GM23338 (cell line): ENCODE measurements at regions not wholly inside any gene's neighbourhood (a gene's known extent, or its start where the extent isn't known, plus 50 kb on each side); places are given as distances from the start of the nearest gene placed in this dataset.

Experiments used
- ATAC-seq: fragments of 200-7000 bp; cut with Tn5 transposase; 3 replicates; pipeline ENCODE4 v1.9.1; 2020
- DNase-seq: peaks from one replicate; pipeline ENCODE4 v3.0.0-alpha.2; 2015; ENCODE audit warnings: low spot score
- H2AFZ ChIP-seq: fragments of 200-600 bp; sonication (generic); 2 replicates; pipeline ENCODE4 v1.8.0; 2016; ENCODE audit warnings: antibody characterized with exemption, mild to moderate bottlenecking, moderate library complexity
- H3F3A ChIP-seq: fragments of 200-600 bp; sonication (generic); replicated peaks from 2 replicates; pipeline ENCODE4 v1.8.0; 2017; ENCODE audit warnings: antibody characterized with exemption, mixed run types, low read depth
- H3K27ac ChIP-seq: fragments of 200-600 bp; sonication (generic); 2 replicates; pipeline ENCODE4 v1.6.1; 2016; ENCODE audit warnings: low read depth
- H3K27me3 ChIP-seq: fragments of 200-600 bp; sonication (generic); 2 replicates; pipeline ENCODE4 v1.8.0; 2016; ENCODE audit warnings: mild to moderate bottlenecking, mixed run types, moderate library complexity; ENCODE audit not compliant: insufficient read depth
- H3K36me3 ChIP-seq: fragments of 200-600 bp; sonication (generic); 2 replicates; pipeline ENCODE4 v1.8.0; 2016; ENCODE audit warnings: mild to moderate bottlenecking; ENCODE audit not compliant: insufficient read depth
- H3K4me1 ChIP-seq: fragments of 200-600 bp; sonication (generic); 2 replicates; pipeline ENCODE4 v1.8.0; 2016; ENCODE audit warnings: mild to moderate bottlenecking, moderate library complexity; ENCODE audit not compliant: insufficient read depth
- H3K4me2 ChIP-seq: fragments of 200-600 bp; sonication (generic); 2 replicates; pipeline ENCODE4 v1.7.1; 2017; ENCODE audit warnings: mixed run types
- H3K4me3 ChIP-seq: fragments of 200-600 bp; sonication (generic); 2 replicates; pipeline ENCODE4 v1.6.1; 2016; ENCODE audit warnings: mixed run types
- H3K79me2 ChIP-seq: fragments of 200-600 bp; sonication (generic); replicated peaks from 2 replicates; pipeline ENCODE4 v1.8.0; 2017; ENCODE audit warnings: mild to moderate bottlenecking; ENCODE audit not compliant: insufficient read depth
- H3K9me2 ChIP-seq: fragments of 200-600 bp; sonication (generic); 2 replicates; pipeline ENCODE4 v1.8.0; 2017; ENCODE audit not compliant: insufficient read depth
- H4K20me1 ChIP-seq: fragments of 200-600 bp; sonication (generic); replicated peaks from 2 replicates; pipeline ENCODE4 v1.8.0; 2017; ENCODE audit warnings: mild to moderate bottlenecking; ENCODE audit not compliant: insufficient read depth
- H3K27ac Mint-ChIP-seq: 2 replicates; pipeline ENCODE4 v1.8.0; 2020; ENCODE audit warnings: inconsistent platforms, mild to moderate bottlenecking, moderate library complexity, mixed read lengths
- H3K27me3 Mint-ChIP-seq: 3 replicates; pipeline ENCODE4 v1.8.0; 2022; ENCODE audit warnings: low read depth, mild to moderate bottlenecking, moderate library complexity, mixed read lengths, inconsistent platforms; ENCODE audit not compliant: insufficient read depth, poor library complexity
- H3K36me3 Mint-ChIP-seq: 3 replicates; pipeline ENCODE4 v1.8.0; 2021; ENCODE audit warnings: low read depth, mild to moderate bottlenecking, inconsistent platforms, moderate library complexity, mixed read lengths
- H3K4me1 Mint-ChIP-seq: 3 replicates; pipeline ENCODE4 v1.8.0; 2020; ENCODE audit warnings: mild to moderate bottlenecking, inconsistent platforms, mixed read lengths
- H3K4me3 Mint-ChIP-seq: 3 replicates; pipeline ENCODE4 v1.8.0; 2021; ENCODE audit warnings: moderate library complexity, mild to moderate bottlenecking, inconsistent platforms, mixed read lengths
- H3K9me3 Mint-ChIP-seq: 3 replicates; pipeline ENCODE4 v1.8.0; 2020; ENCODE audit warnings: moderate library complexity, mild to moderate bottlenecking, inconsistent platforms, mixed read lengths
- CREB1 ChIP-seq: fragments of 250-450 bp; sonication (Bioruptor Pico); IDR thresholded peaks from 2 replicates; pipeline ENCODE4 v1.5.0; 2020; ENCODE audit warnings: low read depth, mild to moderate bottlenecking, moderate library complexity
- NANOG ChIP-seq: IDR thresholded peaks from 2 replicates; pipeline ENCODE4 v1.6.1; 2016; ENCODE audit warnings: antibody characterized with exemption, borderline replicate concordance
- STAT1 ChIP-seq: IDR thresholded peaks from one replicate; pipeline ENCODE4 v1.6.1; 2016; ENCODE audit warnings: antibody characterized with exemption; ENCODE audit not compliant: unreplicated experiment
- ZNF114 ChIP-seq: fragments of 250-450 bp; sonication (Bioruptor Pico); IDR thresholded peaks from 2 replicates; pipeline ENCODE4 v1.5.0; 2020; ENCODE audit warnings: mild to moderate bottlenecking, moderate library complexity
- ZNF331 ChIP-seq: fragments of 250-450 bp; sonication (Bioruptor Pico); IDR thresholded peaks from 2 replicates; pipeline ENCODE4 v1.5.0; 2020; ENCODE audit warnings: low read depth, mild to moderate bottlenecking, moderate library complexity
- TF ChIP-seq, protein P1 (sequence below): IDR thresholded peaks from one replicate; pipeline ENCODE4 v1.6.1; 2018; ENCODE audit warnings: antibody characterized with exemption; ENCODE audit not compliant: unreplicated experiment
- TF ChIP-seq, protein P2 (sequence below), 2 experiments: fragments of 200-600 bp in 1 of 2; sonication (generic) in 1 of 2; conservative IDR thresholded peaks; 2 replicates each; pipeline versions ENCODE4 v1.5.1 to v1.6.1; 2016 to 2017; ENCODE audit warnings: antibody characterized with exemption in 2 of 2, low read depth in 2 of 2, mild to moderate bottlenecking in 2 of 2, moderate library complexity in 1 of 2

DNA sequence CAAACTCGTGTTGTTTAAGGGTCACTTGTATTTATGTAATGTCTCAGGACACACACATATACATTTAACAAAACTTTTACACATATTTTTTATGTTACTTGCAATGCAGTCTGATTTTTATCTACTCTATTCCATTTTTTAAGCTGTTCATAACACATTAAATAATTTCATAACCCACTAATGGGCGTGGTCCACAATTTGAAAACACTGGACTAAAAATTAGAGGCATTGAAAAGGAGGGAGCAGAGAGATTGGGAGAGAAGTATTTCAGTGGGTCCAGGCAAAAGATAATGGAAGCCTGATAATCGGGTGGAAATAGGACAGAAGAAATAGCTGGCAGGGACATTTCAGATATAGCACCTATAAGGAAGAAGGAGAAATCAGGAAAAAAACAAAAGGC, 597.3 kb upstream of the CLINT1 start (continued):
- TF ChIP-seq, protein P1, sequence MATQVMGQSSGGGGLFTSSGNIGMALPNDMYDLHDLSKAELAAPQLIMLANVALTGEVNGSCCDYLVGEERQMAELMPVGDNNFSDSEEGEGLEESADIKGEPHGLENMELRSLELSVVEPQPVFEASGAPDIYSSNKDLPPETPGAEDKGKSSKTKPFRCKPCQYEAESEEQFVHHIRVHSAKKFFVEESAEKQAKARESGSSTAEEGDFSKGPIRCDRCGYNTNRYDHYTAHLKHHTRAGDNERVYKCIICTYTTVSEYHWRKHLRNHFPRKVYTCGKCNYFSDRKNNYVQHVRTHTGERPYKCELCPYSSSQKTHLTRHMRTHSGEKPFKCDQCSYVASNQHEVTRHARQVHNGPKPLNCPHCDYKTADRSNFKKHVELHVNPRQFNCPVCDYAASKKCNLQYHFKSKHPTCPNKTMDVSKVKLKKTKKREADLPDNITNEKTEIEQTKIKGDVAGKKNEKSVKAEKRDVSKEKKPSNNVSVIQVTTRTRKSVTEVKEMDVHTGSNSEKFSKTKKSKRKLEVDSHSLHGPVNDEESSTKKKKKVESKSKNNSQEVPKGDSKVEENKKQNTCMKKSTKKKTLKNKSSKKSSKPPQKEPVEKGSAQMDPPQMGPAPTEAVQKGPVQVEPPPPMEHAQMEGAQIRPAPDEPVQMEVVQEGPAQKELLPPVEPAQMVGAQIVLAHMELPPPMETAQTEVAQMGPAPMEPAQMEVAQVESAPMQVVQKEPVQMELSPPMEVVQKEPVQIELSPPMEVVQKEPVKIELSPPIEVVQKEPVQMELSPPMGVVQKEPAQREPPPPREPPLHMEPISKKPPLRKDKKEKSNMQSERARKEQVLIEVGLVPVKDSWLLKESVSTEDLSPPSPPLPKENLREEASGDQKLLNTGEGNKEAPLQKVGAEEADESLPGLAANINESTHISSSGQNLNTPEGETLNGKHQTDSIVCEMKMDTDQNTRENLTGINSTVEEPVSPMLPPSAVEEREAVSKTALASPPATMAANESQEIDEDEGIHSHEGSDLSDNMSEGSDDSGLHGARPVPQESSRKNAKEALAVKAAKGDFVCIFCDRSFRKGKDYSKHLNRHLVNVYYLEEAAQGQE: no peak
- TF ChIP-seq NANOG (no peak), CREB1 (CRISPR knock-in tag) (no peak), ZNF331 (no peak)
- TF ChIP-seq, protein P2, sequence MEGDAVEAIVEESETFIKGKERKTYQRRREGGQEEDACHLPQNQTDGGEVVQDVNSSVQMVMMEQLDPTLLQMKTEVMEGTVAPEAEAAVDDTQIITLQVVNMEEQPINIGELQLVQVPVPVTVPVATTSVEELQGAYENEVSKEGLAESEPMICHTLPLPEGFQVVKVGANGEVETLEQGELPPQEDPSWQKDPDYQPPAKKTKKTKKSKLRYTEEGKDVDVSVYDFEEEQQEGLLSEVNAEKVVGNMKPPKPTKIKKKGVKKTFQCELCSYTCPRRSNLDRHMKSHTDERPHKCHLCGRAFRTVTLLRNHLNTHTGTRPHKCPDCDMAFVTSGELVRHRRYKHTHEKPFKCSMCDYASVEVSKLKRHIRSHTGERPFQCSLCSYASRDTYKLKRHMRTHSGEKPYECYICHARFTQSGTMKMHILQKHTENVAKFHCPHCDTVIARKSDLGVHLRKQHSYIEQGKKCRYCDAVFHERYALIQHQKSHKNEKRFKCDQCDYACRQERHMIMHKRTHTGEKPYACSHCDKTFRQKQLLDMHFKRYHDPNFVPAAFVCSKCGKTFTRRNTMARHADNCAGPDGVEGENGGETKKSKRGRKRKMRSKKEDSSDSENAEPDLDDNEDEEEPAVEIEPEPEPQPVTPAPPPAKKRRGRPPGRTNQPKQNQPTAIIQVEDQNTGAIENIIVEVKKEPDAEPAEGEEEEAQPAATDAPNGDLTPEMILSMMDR (conservative IDR thresholded peaks at IDR 0.05; ENCODE audit: low read depth in 2 of 2): no peak

DNA sequence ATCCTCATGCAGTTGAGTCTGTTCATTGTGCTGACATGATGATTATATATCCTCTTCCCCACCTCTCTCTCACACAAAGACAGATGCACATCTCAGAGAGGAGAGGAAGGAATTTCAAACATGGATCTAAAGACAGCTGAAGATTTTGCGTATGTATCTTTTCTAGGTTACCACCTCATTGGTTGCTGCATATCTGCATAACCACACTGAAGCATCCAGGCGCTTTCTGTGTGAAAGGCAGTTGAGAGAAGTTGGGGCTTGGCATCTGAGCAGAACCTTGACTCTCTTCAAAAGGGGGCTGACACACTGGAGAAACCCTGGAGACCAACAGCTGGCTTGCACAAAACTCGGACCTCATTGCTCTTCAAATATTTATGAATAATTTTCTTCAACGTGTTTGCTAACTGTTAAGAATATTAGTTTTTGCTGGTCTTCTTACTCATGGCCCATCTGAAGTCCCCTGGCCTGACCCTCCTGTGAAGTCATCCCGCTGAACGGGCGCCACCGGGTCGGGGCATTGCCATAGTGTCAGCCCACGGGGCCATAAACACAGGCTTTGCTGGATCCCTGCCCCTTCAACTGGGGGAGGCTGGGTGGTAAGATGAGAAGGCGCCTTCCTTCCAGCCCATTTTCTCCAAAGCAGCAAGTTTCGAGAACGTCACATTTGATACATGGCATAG, 593.2 kb upstream of the CLINT1 start:
- DNase-seq (no peak), ATAC-seq (no peak)
- H3K36me3 ChIP-seq: no peaks in the 10 kb centered on the region
- no peak overlapping the region for H3K4me2 ChIP-seq
- H3K4me3 ChIP-seq: no peak overlapping the region
- no peaks in the 10 kb centered on the region for H3K27me3 Mint-ChIP-seq
- no peaks in the 10 kb centered on the region for H3K9me2 ChIP-seq
- H3K4me1 ChIP-seq: no peaks in the 10 kb centered on the region
- no peaks in the 10 kb centered on the region for H3K27me3 ChIP-seq
- no peak overlapping the region for H3K27ac Mint-ChIP-seq
- H3K4me1 Mint-ChIP-seq: no peaks in the 10 kb centered on the region
- H2AFZ ChIP-seq: 0 out of 2 replicates have a peak overlapping the region, but pooled peaks have one; percentile 43
- no peak overlapping the region for H3K4me3 Mint-ChIP-seq
- H3K79me2 ChIP-seq: no peaks in the 10 kb centered on the region
- H4K20me1 ChIP-seq: no peaks in the 10 kb centered on the region
- peaks cover 14% of the 10 kb centered on the region; the same call in 2 of the 3 replicates for H3K9me3 Mint-ChIP-seq
- H3K27ac ChIP-seq: no peak overlapping the region
- H3F3A ChIP-seq: no peaks in the 10 kb centered on the region
- H3K36me3 Mint-ChIP-seq: peaks cover 5% of the 10 kb centered on the region; the same call in 2 of the 3 replicates
- TF ChIP-seq STAT1: no peak

DNA sequence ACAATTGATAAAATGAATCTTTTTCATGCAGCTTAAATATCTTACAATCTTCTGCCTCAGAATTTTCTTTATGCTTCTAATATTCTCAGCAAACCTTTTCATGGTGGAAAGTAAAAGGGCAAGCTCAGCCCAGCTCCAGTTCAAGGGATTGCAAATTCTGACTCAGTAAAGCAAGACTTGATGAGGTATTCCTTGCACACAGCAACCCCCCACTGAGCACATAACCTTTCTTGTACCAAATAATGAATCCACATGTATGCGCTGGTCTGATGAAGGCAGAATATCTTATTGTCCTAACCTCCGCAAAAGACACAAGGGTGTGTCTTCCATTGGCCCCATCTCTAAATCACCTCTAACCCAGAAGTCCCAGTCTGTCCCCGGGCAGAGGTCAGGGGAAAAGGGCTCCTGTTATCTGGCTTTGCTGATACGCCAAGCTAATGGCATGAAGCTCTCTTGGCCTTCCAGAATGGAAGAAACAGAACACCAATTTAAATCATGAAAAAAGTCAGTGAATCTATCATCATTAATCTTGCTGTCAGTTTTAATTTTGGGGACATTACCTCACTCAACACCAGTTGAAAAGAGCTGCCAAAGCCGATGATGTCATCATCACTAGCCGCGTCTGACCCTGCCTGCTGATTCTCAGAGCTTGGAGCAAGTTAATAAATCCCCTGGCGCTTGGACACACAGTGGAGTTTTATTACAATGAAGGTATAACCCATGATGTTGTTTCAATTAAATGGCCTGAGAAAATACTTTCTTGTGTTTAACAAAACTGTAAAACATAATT, 592.5 kb upstream of the CLINT1 start:
- no peak for TF ChIP-seq ZNF114 (CRISPR knock-in tag)
- ATAC-seq (no peak), DNase-seq (no peak)
- Histone ChIP-seq H3K79me2 (no peaks in the 10 kb centered on the region), H2AFZ (0 out of 2 replicates have a peak overlapping the region, but pooled peaks have one; percentile 43), H3K36me3 (no peaks in the 10 kb centered on the region), H3F3A (no peaks in the 10 kb centered on the region), H3K27ac (no peak overlapping the region), H3K9me2 (no peaks in the 10 kb centered on the region), H3K4me3 (no peak overlapping the region), H3K4me2 (no peak overlapping the region), H4K20me1 (no peaks in the 10 kb centered on the region), H3K27me3 (no peaks in the 10 kb centered on the region), H3K4me1 (no peaks in the 10 kb centered on the region)
- Mint-ChIP-seq H3K27ac (no peak overlapping the region), H3K4me3 (no peak overlapping the region), H3K36me3 (peaks cover 5% of the 10 kb centered on the region; the same call in 2 of the 3 replicates), H3K4me1 (no peaks in the 10 kb centered on the region), H3K9me3 (peaks cover 18% of the 10 kb centered on the region), H3K27me3 (no peaks in the 10 kb centered on the region)
